ENCODE measurements at regions not wholly inside any gene's neighbourhood (a gene's known extent, or its start where the extent isn't known, plus 50 kb on each side); places are given as distances from the start of the nearest gene placed in this dataset.

DNA sequence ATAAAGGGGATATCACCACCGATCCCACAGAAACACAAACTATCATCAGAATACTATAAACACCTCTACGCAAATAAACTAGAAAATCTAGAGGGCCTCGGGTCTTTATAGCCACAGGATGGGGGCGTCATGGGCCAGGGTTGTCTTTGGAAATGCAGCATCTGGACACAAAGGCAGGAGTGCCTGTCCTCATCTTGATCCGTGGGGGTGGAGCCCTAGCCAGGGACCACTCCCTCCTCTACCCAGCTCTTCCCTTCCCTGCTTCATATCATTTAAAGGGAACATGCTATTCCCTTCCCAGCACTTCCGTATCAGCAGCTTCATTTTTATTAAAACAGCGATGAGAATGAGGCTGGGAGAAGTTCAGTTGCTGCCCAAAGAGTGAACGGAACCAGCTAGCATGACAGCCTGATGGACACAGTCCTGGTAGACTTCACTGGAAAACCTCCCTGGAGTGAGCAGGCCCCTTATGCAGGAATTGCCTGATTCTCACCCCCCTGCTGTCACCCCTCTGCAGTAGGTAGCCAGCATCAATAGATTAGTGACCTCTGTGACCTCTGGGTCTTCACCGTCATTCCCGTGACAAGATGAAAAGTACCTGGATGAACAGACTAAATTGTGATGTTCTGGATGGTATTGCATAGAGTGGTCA lies 251.4 kb upstream of the RGS6 start:
- TF ChIP-seq, protein P1, sequence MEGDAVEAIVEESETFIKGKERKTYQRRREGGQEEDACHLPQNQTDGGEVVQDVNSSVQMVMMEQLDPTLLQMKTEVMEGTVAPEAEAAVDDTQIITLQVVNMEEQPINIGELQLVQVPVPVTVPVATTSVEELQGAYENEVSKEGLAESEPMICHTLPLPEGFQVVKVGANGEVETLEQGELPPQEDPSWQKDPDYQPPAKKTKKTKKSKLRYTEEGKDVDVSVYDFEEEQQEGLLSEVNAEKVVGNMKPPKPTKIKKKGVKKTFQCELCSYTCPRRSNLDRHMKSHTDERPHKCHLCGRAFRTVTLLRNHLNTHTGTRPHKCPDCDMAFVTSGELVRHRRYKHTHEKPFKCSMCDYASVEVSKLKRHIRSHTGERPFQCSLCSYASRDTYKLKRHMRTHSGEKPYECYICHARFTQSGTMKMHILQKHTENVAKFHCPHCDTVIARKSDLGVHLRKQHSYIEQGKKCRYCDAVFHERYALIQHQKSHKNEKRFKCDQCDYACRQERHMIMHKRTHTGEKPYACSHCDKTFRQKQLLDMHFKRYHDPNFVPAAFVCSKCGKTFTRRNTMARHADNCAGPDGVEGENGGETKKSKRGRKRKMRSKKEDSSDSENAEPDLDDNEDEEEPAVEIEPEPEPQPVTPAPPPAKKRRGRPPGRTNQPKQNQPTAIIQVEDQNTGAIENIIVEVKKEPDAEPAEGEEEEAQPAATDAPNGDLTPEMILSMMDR (IDR thresholded peaks at IDR 0.05; ENCODE audit: borderline replicate concordance, extremely low read depth, low read length, poor library complexity, severe bottlenecking): no peak
- no peak for TF ChIP-seq EZH2 (IDR thresholded peaks at IDR 0.05; ENCODE audit: borderline replicate concordance, low read depth, low read length, severe bottlenecking)

Measured in DND-41 (cell line).